Nephron (organoid): ENCODE measurements at regions not wholly inside any gene's neighbourhood (a gene's known extent, or its start where the extent isn't known, plus 50 kb on each side); places are given as distances from the start of the nearest gene placed in this dataset.

Experiments used
- H3K27ac Mint-ChIP-seq, 3 experiments: 2 replicates each; pipeline ENCODE4 v1.8.0; 2020; ENCODE audit warnings: mixed read lengths in 3 of 3, mild to moderate bottlenecking in 2 of 3, moderate library complexity in 1 of 3
- H3K27me3 Mint-ChIP-seq: 2 replicates; pipeline ENCODE4 v1.8.0; 2021; ENCODE audit warnings: low read depth, mild to moderate bottlenecking, moderate library complexity, mixed read lengths
- H3K36me3 Mint-ChIP-seq: 2 replicates; pipeline ENCODE4 v1.8.0; 2020; ENCODE audit warnings: low read depth, mixed read lengths
- H3K4me1 Mint-ChIP-seq: 2 replicates; pipeline ENCODE4 v1.8.0; 2020; ENCODE audit warnings: mixed read lengths
- H3K4me3 Mint-ChIP-seq, 3 experiments: 2 replicates each; pipeline ENCODE4 v1.8.0; 2020; ENCODE audit warnings: mild to moderate bottlenecking in 3 of 3, mixed read lengths in 3 of 3, moderate library complexity in 2 of 3
- H3K9me3 Mint-ChIP-seq: 2 replicates; pipeline ENCODE4 v1.8.0; 2020; ENCODE audit warnings: mixed read lengths
- CTCF ChIP-seq, 3 experiments: fragments of 200-600 bp; sonication (generic); IDR thresholded peaks; one replicate each; pipeline ENCODE4 v1.5.0; 2021; ENCODE audit warnings: antibody characterized with exemption in 3 of 3; ENCODE audit not compliant: unreplicated experiment in 3 of 3

- Mint-ChIP-seq H3K27me3 (no peaks in the 10 kb centered on the region), H3K4me3 (no peak overlapping the region), H3K27ac (no peak overlapping the region), H3K9me3 (no peaks in the 10 kb centered on the region), H3K4me1 (no peaks in the 10 kb centered on the region), H3K36me3 (no peaks in the 10 kb centered on the region)
- no peak for TF ChIP-seq CTCF (IDR thresholded peaks at IDR 0.05; ENCODE audit: unreplicated experiment in 3 of 3)
These were observed 239.1 kb upstream of the NEIL3 start for GRCh38 chr4:177070533-177071058.

GRCh38 chr4:177077095-177077971 lies 232.3 kb upstream of the NEIL3 start:
- peaks cover 4% of the 10 kb centered on the region for H3K4me1 Mint-ChIP-seq
- TF ChIP-seq CTCF (IDR thresholded peaks at IDR 0.05; ENCODE audit: unreplicated experiment in 3 of 3): no peak
- no peak overlapping the region for H3K27ac Mint-ChIP-seq
- no peaks in the 10 kb centered on the region for H3K9me3 Mint-ChIP-seq
- no peaks in the 10 kb centered on the region for H3K36me3 Mint-ChIP-seq
- H3K27me3 Mint-ChIP-seq: no peaks in the 10 kb centered on the region
- no peak overlapping the region for H3K4me3 Mint-ChIP-seq

- H3K27me3 Mint-ChIP-seq: no peaks in the 10 kb centered on the region
- no peak for TF ChIP-seq CTCF (IDR thresholded peaks at IDR 0.05; ENCODE audit: unreplicated experiment in 3 of 3)
- H3K27ac Mint-ChIP-seq: no peak overlapping the region
- H3K9me3 Mint-ChIP-seq: no peaks in the 10 kb centered on the region
- no peaks in the 10 kb centered on the region for H3K36me3 Mint-ChIP-seq
- no peak overlapping the region for H3K4me3 Mint-ChIP-seq
- H3K4me1 Mint-ChIP-seq: peaks cover 4% of the 10 kb centered on the region
These were observed 230.3 kb upstream of the NEIL3 start for GRCh38 chr4:177079327-177079726.

GRCh38 chr4:177080388-177080787 lies 229.3 kb upstream of the NEIL3 start:
- H3K4me1 Mint-ChIP-seq: peaks cover 4% of the 10 kb centered on the region
- H3K36me3 Mint-ChIP-seq: no peaks in the 10 kb centered on the region
- no peak overlapping the region for H3K4me3 Mint-ChIP-seq
- H3K9me3 Mint-ChIP-seq: no peaks in the 10 kb centered on the region
- H3K27ac Mint-ChIP-seq: no peak overlapping the region
- no peaks in the 10 kb centered on the region for H3K27me3 Mint-ChIP-seq
- TF ChIP-seq CTCF (IDR thresholded peaks at IDR 0.05; ENCODE audit: unreplicated experiment in 3 of 3): no peak

- H3K4me1 Mint-ChIP-seq: no peaks in the 10 kb centered on the region
- H3K4me3 Mint-ChIP-seq: no peak overlapping the region
- H3K27ac Mint-ChIP-seq: no peak overlapping the region
- H3K27me3 Mint-ChIP-seq: no peaks in the 10 kb centered on the region
- no peaks in the 10 kb centered on the region for H3K36me3 Mint-ChIP-seq
- no peaks in the 10 kb centered on the region for H3K9me3 Mint-ChIP-seq
- TF ChIP-seq CTCF (IDR thresholded peaks at IDR 0.05; ENCODE audit: unreplicated experiment in 3 of 3): no peak
These were observed 222.6 kb upstream of the NEIL3 start for GRCh38 chr4:177087060-177087459.

- Mint-ChIP-seq H3K9me3 (no peaks in the 10 kb centered on the region), H3K4me3 (no peak overlapping the region), H3K27ac (no peak overlapping the region), H3K36me3 (no peaks in the 10 kb centered on the region), H3K27me3 (no peaks in the 10 kb centered on the region), H3K4me1 (no peaks in the 10 kb centered on the region)
- TF ChIP-seq CTCF (IDR thresholded peaks at IDR 0.05; ENCODE audit: unreplicated experiment in 3 of 3): no peak
These were observed 222.2 kb upstream of the NEIL3 start for GRCh38 chr4:177087499-177087898.
